ENCODE measurements at regions not wholly inside any gene's neighbourhood (a gene's known extent, or its start where the extent isn't known, plus 50 kb on each side); places are given as distances from the start of the nearest gene placed in this dataset.

GRCh38 chr4:160848901-160849760 is 1314.7 kb downstream of the FSTL5 start:
- no peak for TF ChIP-seq YY1 (IDR thresholded peaks at IDR 0.05; ENCODE audit: extremely low read depth, insufficient replicate concordance, low read depth, low read length)
- no peak for TF ChIP-seq EZH2 (IDR thresholded peaks at IDR 0.05)
- TF ChIP-seq MAX (IDR thresholded peaks at IDR 0.05) = no peak

Measured in HCT116 (cell line).